ENCODE measurements at regions not wholly inside any gene's neighbourhood (a gene's known extent, or its start where the extent isn't known, plus 50 kb on each side); places are given as distances from the start of the nearest gene placed in this dataset.
A peak's percentile ranks its signal among the peaks of the same experiment; 100 is the strongest.
"Not testable (repeated sequence)": the region's sequence is repeated elsewhere in the genome, so short reads cannot be mapped to it uniquely, and the experiment has no call there.

GRCh38 chrY:19573646-19574045, 170.9 kb downstream of the KDM5D start:
- Mint-ChIP-seq H3K36me3 (ENCODE audit: low read depth) (peaks cover 25% of the 10 kb centered on the region), H3K9me3 (no peaks in the 10 kb centered on the region), H3K4me1 (ENCODE audit: low read depth) (peaks cover 43% of the 10 kb centered on the region), H3K27ac (no peak overlapping the region), H3K27me3 (ENCODE audit: low read depth) (no peaks in the 10 kb centered on the region), H3K4me3 (no peak overlapping the region)
- DNase-seq (ENCODE audit: low spot score) = no peak

GRCh38 chrY:19570999-19571398, 173.5 kb downstream of the KDM5D start:
- H3K4me1 Mint-ChIP-seq (ENCODE audit: low read depth) = peaks cover 47% of the 10 kb centered on the region
- H3K9me3 Mint-ChIP-seq = no peaks in the 10 kb centered on the region
- no peaks in the 10 kb centered on the region for H3K27me3 Mint-ChIP-seq (ENCODE audit: low read depth)
- peak overlapping the region; percentile 0 for H3K27ac Mint-ChIP-seq
- H3K36me3 Mint-ChIP-seq (ENCODE audit: low read depth) = peaks cover 19% of the 10 kb centered on the region
- DNase-seq (ENCODE audit: low spot score) = peak; percentile 27
- H3K4me3 Mint-ChIP-seq = peak overlapping the region; percentile 78

GRCh38 chrY:19567943-19568342, 176.6 kb downstream of the KDM5D start:
- H3K36me3 Mint-ChIP-seq (ENCODE audit: low read depth) = peaks cover 13% of the 10 kb centered on the region
- H3K9me3 Mint-ChIP-seq = no peaks in the 10 kb centered on the region
- peak overlapping the region; percentile 97 for H3K27ac Mint-ChIP-seq
- H3K4me1 Mint-ChIP-seq (ENCODE audit: low read depth) = peaks cover 30% of the 10 kb centered on the region
- no peaks in the 10 kb centered on the region for H3K27me3 Mint-ChIP-seq (ENCODE audit: low read depth)
- no peak for DNase-seq (ENCODE audit: low spot score)
- peak overlapping the region; percentile 92 for H3K4me3 Mint-ChIP-seq

- peaks cover 8% of the 10 kb centered on the region for H3K36me3 Mint-ChIP-seq (ENCODE audit: low read depth)
- DNase-seq (ENCODE audit: low spot score) = peak; percentile 84
- H3K4me3 Mint-ChIP-seq = peak overlapping the region; percentile 92
- peaks cover 28% of the 10 kb centered on the region for H3K4me1 Mint-ChIP-seq (ENCODE audit: low read depth)
- H3K9me3 Mint-ChIP-seq = no peaks in the 10 kb centered on the region
- peak overlapping the region; percentile 97 for H3K27ac Mint-ChIP-seq
- no peaks in the 10 kb centered on the region for H3K27me3 Mint-ChIP-seq (ENCODE audit: low read depth)
These were observed 177.2 kb downstream of the KDM5D start for GRCh38 chrY:19567051-19567921.

GRCh38 chrY:19559161-19559560, 185.4 kb downstream of the KDM5D start:
- no peak overlapping the region for H3K27ac Mint-ChIP-seq
- no peaks in the 10 kb centered on the region for H3K4me1 Mint-ChIP-seq (ENCODE audit: low read depth)
- no peak overlapping the region for H3K4me3 Mint-ChIP-seq
- no peaks in the 10 kb centered on the region for H3K36me3 Mint-ChIP-seq (ENCODE audit: low read depth)
- no peaks in the 10 kb centered on the region for H3K9me3 Mint-ChIP-seq
- DNase-seq (ENCODE audit: low spot score) = no peak
- H3K27me3 Mint-ChIP-seq (ENCODE audit: low read depth) = no peaks in the 10 kb centered on the region

GRCh38 chrY:19549671-19550466, 194.7 kb downstream of the KDM5D start:
- H3K9me3 Mint-ChIP-seq = no peaks in the 10 kb centered on the region
- H3K36me3 Mint-ChIP-seq (ENCODE audit: low read depth) = no peaks in the 10 kb centered on the region
- no peaks in the 10 kb centered on the region for H3K4me1 Mint-ChIP-seq (ENCODE audit: low read depth)
- H3K27ac Mint-ChIP-seq = no peak overlapping the region
- peaks cover 5% of the 10 kb centered on the region for H3K27me3 Mint-ChIP-seq (ENCODE audit: low read depth)
- no peak for DNase-seq (ENCODE audit: low spot score)
- H3K4me3 Mint-ChIP-seq = no peak overlapping the region

GRCh38 chrY:19541475-19542306, 202.8 kb downstream of the KDM5D start:
- Mint-ChIP-seq H3K27ac (no peak overlapping the region), H3K9me3 (no peaks in the 10 kb centered on the region), H3K36me3 (ENCODE audit: low read depth) (no peaks in the 10 kb centered on the region), H3K27me3 (ENCODE audit: low read depth) (peaks cover 4% of the 10 kb centered on the region), H3K4me1 (ENCODE audit: low read depth) (no peaks in the 10 kb centered on the region), H3K4me3 (no peak overlapping the region)
- DNase-seq (ENCODE audit: low spot score) = no peak

- not testable (repeated sequence) for H3K4me1 Mint-ChIP-seq (ENCODE audit: low read depth); H3K36me3 Mint-ChIP-seq (ENCODE audit: low read depth); DNase-seq (ENCODE audit: low spot score); H3K9me3 Mint-ChIP-seq; H3K27ac Mint-ChIP-seq; H3K27me3 Mint-ChIP-seq (ENCODE audit: low read depth); H3K4me3 Mint-ChIP-seq
These were observed 208.8 kb downstream of the KDM5D start for GRCh38 chrY:19535697-19536096.

- Mint-ChIP-seq H3K4me1 (ENCODE audit: low read depth) (peaks cover 14% of the 10 kb centered on the region), H3K27me3 (ENCODE audit: low read depth) (no peaks in the 10 kb centered on the region), H3K4me3 (no peak overlapping the region), H3K36me3 (ENCODE audit: low read depth) (no peaks in the 10 kb centered on the region), H3K27ac (no peak overlapping the region), H3K9me3 (no peaks in the 10 kb centered on the region)
- DNase-seq (ENCODE audit: low spot score) = no peak
These were observed 222.6 kb downstream of the KDM5D start for GRCh38 chrY:19521976-19522375.

- peaks cover 34% of the 10 kb centered on the region for H3K4me1 Mint-ChIP-seq (ENCODE audit: low read depth)
- peaks cover 8% of the 10 kb centered on the region for H3K27me3 Mint-ChIP-seq (ENCODE audit: low read depth)
- H3K27ac Mint-ChIP-seq = peak overlapping the region; percentile 96
- DNase-seq (ENCODE audit: low spot score) = no peak
- H3K4me3 Mint-ChIP-seq = peak overlapping the region; percentile 92
- no peaks in the 10 kb centered on the region for H3K9me3 Mint-ChIP-seq
- peaks cover 2% of the 10 kb centered on the region for H3K36me3 Mint-ChIP-seq (ENCODE audit: low read depth)
These were observed 241.5 kb downstream of the KDM5D start for GRCh38 chrY:19503092-19503449.

GRCh38 chrY:19502169-19503091, 242.1 kb downstream of the KDM5D start:
- peaks cover 2% of the 10 kb centered on the region for H3K36me3 Mint-ChIP-seq (ENCODE audit: low read depth)
- peaks cover 4% of the 10 kb centered on the region for H3K27me3 Mint-ChIP-seq (ENCODE audit: low read depth)
- peak overlapping the region; percentile 92 for H3K4me3 Mint-ChIP-seq
- peaks cover 39% of the 10 kb centered on the region for H3K4me1 Mint-ChIP-seq (ENCODE audit: low read depth)
- H3K9me3 Mint-ChIP-seq = no peaks in the 10 kb centered on the region
- H3K27ac Mint-ChIP-seq = peak overlapping the region; percentile 96
- peak; percentile 4 for DNase-seq (ENCODE audit: low spot score)

GRCh38 chrY:19498556-19498955, 246.0 kb downstream of the KDM5D start:
- H3K4me1 Mint-ChIP-seq (ENCODE audit: low read depth) = peaks cover 42% of the 10 kb centered on the region
- H3K9me3 Mint-ChIP-seq = no peaks in the 10 kb centered on the region
- H3K4me3 Mint-ChIP-seq = peak overlapping the region; percentile 81
- peak; percentile 4 for DNase-seq (ENCODE audit: low spot score)
- H3K27me3 Mint-ChIP-seq (ENCODE audit: low read depth) = no peaks in the 10 kb centered on the region
- peak overlapping the region; percentile 89 for H3K27ac Mint-ChIP-seq
- H3K36me3 Mint-ChIP-seq (ENCODE audit: low read depth) = peaks cover 6% of the 10 kb centered on the region

- no peak for DNase-seq (ENCODE audit: low spot score)
- no peaks in the 10 kb centered on the region for H3K27me3 Mint-ChIP-seq (ENCODE audit: low read depth)
These were observed 257.0 kb downstream of the KDM5D start for GRCh38 chrY:19487494-19487893.

More at GRCh38 chrY:19487494-19487893, 257.0 kb downstream of the KDM5D start:
- Mint-ChIP-seq H3K36me3 (ENCODE audit: low read depth) (peaks cover 23% of the 10 kb centered on the region), H3K4me1 (ENCODE audit: low read depth) (peaks cover 4% of the 10 kb centered on the region), H3K9me3 (peaks cover 25% of the 10 kb centered on the region), H3K4me3 (no peak overlapping the region), H3K27ac (no peak overlapping the region)
